Hepatocyte (in vitro differentiated cells): ENCODE measurements at regions not wholly inside any gene's neighbourhood (a gene's known extent, or its start where the extent isn't known, plus 50 kb on each side); places are given as distances from the start of the nearest gene placed in this dataset.

Source experiments
- DNase-seq: peaks from one replicate; pipeline ENCODE4 v3.0.0-alpha.2; 2016; ENCODE audit warnings: low spot score
- H2AFZ ChIP-seq: fragments of 200-600 bp; sonication (generic); 2 replicates; pipeline ENCODE4 v1.6.0; 2016; ENCODE audit warnings: antibody characterized with exemption, mild to moderate bottlenecking
- H3K27ac ChIP-seq: fragments of 200-600 bp; sonication (generic); 2 replicates; pipeline ENCODE4 v1.5.1; 2016; ENCODE audit warnings: mild to moderate bottlenecking
- H3K27me3 ChIP-seq: fragments of 200-600 bp; sonication (generic); 2 replicates; pipeline ENCODE4 v1.6.1; 2016
- H3K36me3 ChIP-seq: fragments of 200-600 bp; sonication (generic); replicated peaks from 2 replicates; pipeline ENCODE4 v1.5.1; 2016; ENCODE audit warnings: low read depth; ENCODE audit not compliant: insufficient read depth
- H3K4me1 ChIP-seq: fragments of 200-600 bp; sonication (generic); 2 replicates; pipeline ENCODE4 v1.5.1; 2016; ENCODE audit warnings: mild to moderate bottlenecking, moderate library complexity; ENCODE audit not compliant: insufficient read depth
- H3K4me2 ChIP-seq: fragments of 200-600 bp; sonication (generic); 2 replicates; pipeline ENCODE4 v1.6.0; 2016
- H3K4me3 ChIP-seq: fragments of 200-600 bp; sonication (generic); 2 replicates; pipeline ENCODE4 v1.5.1; 2016; ENCODE audit warnings: mild to moderate bottlenecking
- H3K79me2 ChIP-seq: fragments of 200-600 bp; sonication (generic); 2 replicates; pipeline ENCODE4 v1.6.0; 2017; ENCODE audit warnings: mild to moderate bottlenecking
- H3K9me2 ChIP-seq: fragments of 200-600 bp; sonication (generic); replicated peaks from 2 replicates; pipeline ENCODE4 v1.6.0; 2017; ENCODE audit warnings: mild to moderate bottlenecking; ENCODE audit not compliant: insufficient read depth
- H3K9me3 ChIP-seq: fragments of 200-600 bp; sonication (generic); 2 replicates; pipeline ENCODE4 v1.5.1; 2016; ENCODE audit warnings: low read depth, mild to moderate bottlenecking
- H4K20me1 ChIP-seq: fragments of 200-600 bp; sonication (generic); 2 replicates; pipeline ENCODE4 v1.6.0; 2016; ENCODE audit warnings: mild to moderate bottlenecking; ENCODE audit not compliant: insufficient read depth, poor library complexity, severe bottlenecking
- CTCF ChIP-seq: fragments of 200-600 bp; sonication (generic); IDR thresholded peaks from 2 replicates; pipeline ENCODE4 v1.5.1; 2016; ENCODE audit warnings: antibody characterized with exemption, mild to moderate bottlenecking; ENCODE audit not compliant: poor library complexity
- EZH2 ChIP-seq: fragments of 200-600 bp; sonication (generic); IDR thresholded peaks from 2 replicates; pipeline ENCODE4 v1.6.1; 2016; ENCODE audit warnings: antibody characterized with exemption, mild to moderate bottlenecking, borderline replicate concordance
- EZH2phosphoT487 ChIP-seq: fragments of 200-600 bp; sonication (generic); IDR thresholded peaks from one replicate; pipeline ENCODE4 v1.6.1; 2018; ENCODE audit warnings: antibody characterized with exemption, mild to moderate bottlenecking, low read depth, moderate library complexity; ENCODE audit not compliant: unreplicated experiment, severe bottlenecking
- WGBS: methylation state at CpG from one replicate; pipeline ENCODE4 v1.1.6; 2016; ENCODE audit warnings: low lambda C conversion rate; ENCODE audit errors: missing lambda C conversion rate; 5-methylcytosine and 5-hydroxymethylcytosine counted together

GRCh38 chr2:103437161-103437560 is 675.3 kb downstream of the TMEM182 start:
- Histone ChIP-seq H4K20me1 (no peaks in the 10 kb centered on the region), H3K4me1 (no peaks in the 10 kb centered on the region), H3K4me2 (no peak overlapping the region), H3K9me3 (no peaks in the 10 kb centered on the region), H3K9me2 (no peaks in the 10 kb centered on the region), H3K27ac (no peak overlapping the region), H2AFZ (no peak overlapping the region), H3K79me2 (no peaks in the 10 kb centered on the region), H3K4me3 (no peak overlapping the region), H3K36me3 (no peaks in the 10 kb centered on the region), H3K27me3 (no peaks in the 10 kb centered on the region)
- WGBS = 92% methylated on average over 3 of the region's 3 CpGs
- DNase-seq = no peak
- TF ChIP-seq CTCF (no peak), EZH2phosphoT487 (no peak), EZH2 (no peak)

- Histone ChIP-seq H3K36me3 (no peaks in the 10 kb centered on the region), H3K79me2 (no peaks in the 10 kb centered on the region), H3K4me1 (no peaks in the 10 kb centered on the region), H2AFZ (no peak overlapping the region), H3K4me2 (no peak overlapping the region), H3K9me3 (no peaks in the 10 kb centered on the region), H3K4me3 (no peak overlapping the region), H3K27ac (no peak overlapping the region), H3K27me3 (no peaks in the 10 kb centered on the region), H4K20me1 (no peaks in the 10 kb centered on the region), H3K9me2 (no peaks in the 10 kb centered on the region)
- WGBS = 39% methylated on average over 3 of the region's 3 CpGs
- DNase-seq = no peak
- TF ChIP-seq EZH2 (no peak), EZH2phosphoT487 (no peak), CTCF (no peak)
These were observed 683.5 kb downstream of the TMEM182 start for GRCh38 chr2:103445347-103445746.

GRCh38 chr2:103448495-103448894 is 686.7 kb downstream of the TMEM182 start:
- Histone ChIP-seq H3K9me2 (no peaks in the 10 kb centered on the region), H3K4me2 (no peak overlapping the region), H3K27ac (no peak overlapping the region), H3K4me1 (no peaks in the 10 kb centered on the region), H3K36me3 (no peaks in the 10 kb centered on the region), H3K79me2 (no peaks in the 10 kb centered on the region), H3K4me3 (no peak overlapping the region), H2AFZ (no peak overlapping the region), H4K20me1 (no peaks in the 10 kb centered on the region), H3K27me3 (no peaks in the 10 kb centered on the region), H3K9me3 (no peaks in the 10 kb centered on the region)
- no peak for DNase-seq
- WGBS = 74% methylated on average over 4 of the region's 4 CpGs
- TF ChIP-seq EZH2phosphoT487 (no peak), EZH2 (no peak), CTCF (no peak)

GRCh38 chr2:103451283-103451682 is 689.5 kb downstream of the TMEM182 start:
- Histone ChIP-seq H2AFZ (no peak overlapping the region), H3K4me1 (no peaks in the 10 kb centered on the region), H3K79me2 (no peaks in the 10 kb centered on the region), H3K27ac (no peak overlapping the region), H3K4me2 (no peak overlapping the region), H3K9me3 (no peaks in the 10 kb centered on the region), H3K27me3 (no peaks in the 10 kb centered on the region), H3K4me3 (no peak overlapping the region), H3K36me3 (no peaks in the 10 kb centered on the region), H3K9me2 (no peaks in the 10 kb centered on the region), H4K20me1 (no peaks in the 10 kb centered on the region)
- 100% methylated on average over 1 of the region's 1 CpG for WGBS
- DNase-seq = no peak
- TF ChIP-seq CTCF (no peak), EZH2 (no peak), EZH2phosphoT487 (no peak)
